Fibroblast of the aortic adventitia (primary cell): ENCODE measurements at regions not wholly inside any gene's neighbourhood (a gene's known extent, or its start where the extent isn't known, plus 50 kb on each side); places are given as distances from the start of the nearest gene placed in this dataset.

ENCODE experiments used
- DNase-seq: peaks from one replicate; pipeline ENCODE4 v3.0.0-alpha.2; 2010; ENCODE audit warnings: low read depth
- H3K4me3 ChIP-seq: 2 replicates; pipeline ENCODE4 v1.5.1; 2011; ENCODE audit warnings: low read depth, mild to moderate bottlenecking, control low read depth, low read length, moderate library complexity
- TF ChIP-seq, protein P1 (sequence below): IDR thresholded peaks from 2 replicates; pipeline ENCODE4 v1.5.1; 2011; ENCODE audit warnings: mild to moderate bottlenecking, low read length, control low read depth, inconsistent platforms; ENCODE audit not compliant: insufficient read depth

GRCh38 chr6:126531840-126532239, 191.9 kb downstream of the CENPW start:
- no peak for DNase-seq
- TF ChIP-seq, protein P1, sequence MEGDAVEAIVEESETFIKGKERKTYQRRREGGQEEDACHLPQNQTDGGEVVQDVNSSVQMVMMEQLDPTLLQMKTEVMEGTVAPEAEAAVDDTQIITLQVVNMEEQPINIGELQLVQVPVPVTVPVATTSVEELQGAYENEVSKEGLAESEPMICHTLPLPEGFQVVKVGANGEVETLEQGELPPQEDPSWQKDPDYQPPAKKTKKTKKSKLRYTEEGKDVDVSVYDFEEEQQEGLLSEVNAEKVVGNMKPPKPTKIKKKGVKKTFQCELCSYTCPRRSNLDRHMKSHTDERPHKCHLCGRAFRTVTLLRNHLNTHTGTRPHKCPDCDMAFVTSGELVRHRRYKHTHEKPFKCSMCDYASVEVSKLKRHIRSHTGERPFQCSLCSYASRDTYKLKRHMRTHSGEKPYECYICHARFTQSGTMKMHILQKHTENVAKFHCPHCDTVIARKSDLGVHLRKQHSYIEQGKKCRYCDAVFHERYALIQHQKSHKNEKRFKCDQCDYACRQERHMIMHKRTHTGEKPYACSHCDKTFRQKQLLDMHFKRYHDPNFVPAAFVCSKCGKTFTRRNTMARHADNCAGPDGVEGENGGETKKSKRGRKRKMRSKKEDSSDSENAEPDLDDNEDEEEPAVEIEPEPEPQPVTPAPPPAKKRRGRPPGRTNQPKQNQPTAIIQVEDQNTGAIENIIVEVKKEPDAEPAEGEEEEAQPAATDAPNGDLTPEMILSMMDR: no peak

GRCh38 chr6:126534401-126534800, 194.5 kb downstream of the CENPW start:
- TF ChIP-seq, protein P1: no peak
- DNase-seq: peak; percentile 19
- no peak overlapping the region for H3K4me3 ChIP-seq

More at GRCh38 chr6:126531840-126532239, 191.9 kb downstream of the CENPW start:
- H3K4me3 ChIP-seq: no peak overlapping the region

GRCh38 chr6:126535138-126535537, 195.2 kb downstream of the CENPW start:
- H3K4me3 ChIP-seq: no peak overlapping the region
- TF ChIP-seq, protein P1: no peak
- no peak for DNase-seq

- DNase-seq: peak; percentile 19
- TF ChIP-seq, protein P1: no peak
- no peak overlapping the region for H3K4me3 ChIP-seq
Measured at GRCh38 chr6:126535595-126535994, 195.7 kb downstream of the CENPW start.

- H3K4me3 ChIP-seq: no peak overlapping the region
- peak; percentile 42 for DNase-seq
- TF ChIP-seq, protein P1: no peak
Measured at GRCh38 chr6:126537061-126537816, 197.3 kb downstream of the CENPW start.

GRCh38 chr6:126539022-126539421, 199.1 kb downstream of the CENPW start:
- no peak overlapping the region for H3K4me3 ChIP-seq
- TF ChIP-seq, protein P1: no peak
- peak; percentile 69 for DNase-seq
